Neural cell (in vitro differentiated cells): ENCODE measurements at regions not wholly inside any gene's neighbourhood (a gene's known extent, or its start where the extent isn't known, plus 50 kb on each side); places are given as distances from the start of the nearest gene placed in this dataset.

Experiments
- CTCF ChIP-seq: fragments of 450-650 bp; IDR thresholded peaks from 2 replicates; pipeline ENCODE4 v1.5.1; 2014; ENCODE audit warnings: antibody characterized with exemption, mild to moderate bottlenecking, moderate library complexity; ENCODE audit not compliant: poor library complexity, severe bottlenecking
- EP300 ChIP-seq: fragments of 450-650 bp; conservative IDR thresholded peaks from 2 replicates; pipeline ENCODE4 v1.6.1; 2014; ENCODE audit warnings: antibody characterized with exemption, mild to moderate bottlenecking, moderate library complexity; ENCODE audit not compliant: poor library complexity, severe bottlenecking
- MXI1 ChIP-seq: fragments of 450-650 bp; conservative IDR thresholded peaks from 2 replicates; pipeline ENCODE4 v1.6.1; 2014; ENCODE audit warnings: antibody characterized with exemption, mild to moderate bottlenecking; ENCODE audit not compliant: poor library complexity, severe bottlenecking
- POLR2AphosphoS5 ChIP-seq: IDR thresholded peaks from 2 replicates; pipeline ENCODE4 v1.6.1; 2012
- RAD21 ChIP-seq: fragments of 450-650 bp; conservative IDR thresholded peaks from 2 replicates; pipeline ENCODE4 v1.6.1; 2014; ENCODE audit warnings: antibody characterized with exemption, mild to moderate bottlenecking, moderate library complexity
- REST ChIP-seq: IDR thresholded peaks from 2 replicates; pipeline ENCODE4 v1.6.1; 2012; ENCODE audit warnings: borderline replicate concordance
- TAF1 ChIP-seq: IDR thresholded peaks from 2 replicates; pipeline ENCODE4 v1.6.1; 2012; ENCODE audit warnings: low read depth

- TF ChIP-seq TAF1: no peak
- no peak for TF ChIP-seq MXI1
- TF ChIP-seq REST: no peak
- no peak for TF ChIP-seq CTCF
- TF ChIP-seq POLR2AphosphoS5: no peak
- no peak for TF ChIP-seq EP300
- no peak for TF ChIP-seq RAD21
These were observed 850.8 kb upstream of the ROBO1 start for GRCh38 chr3:80618295-80619256.
